ENCODE measurements at regions not wholly inside any gene's neighbourhood (a gene's known extent, or its start where the extent isn't known, plus 50 kb on each side); places are given as distances from the start of the nearest gene placed in this dataset.

DNA sequence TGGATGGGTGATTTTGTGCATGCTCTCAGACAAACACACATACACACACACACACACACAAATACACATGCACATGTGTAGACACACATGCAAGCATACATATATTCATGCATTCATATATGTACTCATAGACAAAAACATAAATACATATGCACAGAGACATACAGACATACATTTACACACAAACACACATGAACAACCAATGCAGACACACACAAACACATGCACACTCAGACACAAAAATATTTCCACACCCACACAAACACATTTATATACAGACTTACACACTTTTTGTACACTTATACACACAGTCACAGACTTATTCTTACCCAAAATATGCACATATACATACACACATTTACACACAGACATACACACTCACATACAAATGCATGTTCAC, 94.9 kb upstream of the NKX2-2 start:
- TF ChIP-seq, protein P1, sequence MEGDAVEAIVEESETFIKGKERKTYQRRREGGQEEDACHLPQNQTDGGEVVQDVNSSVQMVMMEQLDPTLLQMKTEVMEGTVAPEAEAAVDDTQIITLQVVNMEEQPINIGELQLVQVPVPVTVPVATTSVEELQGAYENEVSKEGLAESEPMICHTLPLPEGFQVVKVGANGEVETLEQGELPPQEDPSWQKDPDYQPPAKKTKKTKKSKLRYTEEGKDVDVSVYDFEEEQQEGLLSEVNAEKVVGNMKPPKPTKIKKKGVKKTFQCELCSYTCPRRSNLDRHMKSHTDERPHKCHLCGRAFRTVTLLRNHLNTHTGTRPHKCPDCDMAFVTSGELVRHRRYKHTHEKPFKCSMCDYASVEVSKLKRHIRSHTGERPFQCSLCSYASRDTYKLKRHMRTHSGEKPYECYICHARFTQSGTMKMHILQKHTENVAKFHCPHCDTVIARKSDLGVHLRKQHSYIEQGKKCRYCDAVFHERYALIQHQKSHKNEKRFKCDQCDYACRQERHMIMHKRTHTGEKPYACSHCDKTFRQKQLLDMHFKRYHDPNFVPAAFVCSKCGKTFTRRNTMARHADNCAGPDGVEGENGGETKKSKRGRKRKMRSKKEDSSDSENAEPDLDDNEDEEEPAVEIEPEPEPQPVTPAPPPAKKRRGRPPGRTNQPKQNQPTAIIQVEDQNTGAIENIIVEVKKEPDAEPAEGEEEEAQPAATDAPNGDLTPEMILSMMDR (IDR thresholded peaks at IDR 0.05; ENCODE audit: insufficient read depth, low read depth, low read length), result no peak
- TF ChIP-seq EZH2 (IDR thresholded peaks at IDR 0.05; ENCODE audit: insufficient read depth, low read length), result no peak

All from astrocyte (in vitro differentiated cells and primary cell).